NCI-H2029 treated with DMSO at 0.1 percent for 48 hours (cell line): ENCODE measurements at regions not wholly inside any gene's neighbourhood (a gene's known extent, or its start where the extent isn't known, plus 50 kb on each side); places are given as distances from the start of the nearest gene placed in this dataset.
"Not testable (repeated sequence)": the region's sequence is repeated elsewhere in the genome, so short reads cannot be mapped to it uniquely, and the experiment has no call there.

Source experiments
- DNase-seq: peaks from one replicate; lab custom pipeline; 2025; lab: John Stamatoyannopoulos, UW

DNA sequence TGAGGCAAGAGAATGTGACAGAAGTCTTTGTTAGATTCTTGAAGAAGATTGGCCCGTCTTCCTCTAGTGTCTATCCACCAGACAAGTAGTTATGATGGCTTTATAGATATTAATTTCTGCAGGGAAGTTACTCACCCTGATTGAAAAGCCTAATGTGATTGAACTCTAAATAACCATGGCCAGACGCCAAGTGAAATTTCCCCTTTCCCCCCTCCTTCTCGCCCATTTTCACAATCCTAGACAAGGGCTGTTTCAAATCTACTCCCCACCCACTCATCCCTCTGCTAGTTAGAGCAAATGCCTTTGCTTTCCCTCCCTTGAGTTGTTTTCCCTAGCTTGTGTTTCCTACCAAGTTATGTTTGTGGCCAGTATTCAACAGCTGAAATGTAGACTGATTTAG lies 182.5 kb downstream of the TMEM167A start:
- DNase-seq, result no peak

DNA sequence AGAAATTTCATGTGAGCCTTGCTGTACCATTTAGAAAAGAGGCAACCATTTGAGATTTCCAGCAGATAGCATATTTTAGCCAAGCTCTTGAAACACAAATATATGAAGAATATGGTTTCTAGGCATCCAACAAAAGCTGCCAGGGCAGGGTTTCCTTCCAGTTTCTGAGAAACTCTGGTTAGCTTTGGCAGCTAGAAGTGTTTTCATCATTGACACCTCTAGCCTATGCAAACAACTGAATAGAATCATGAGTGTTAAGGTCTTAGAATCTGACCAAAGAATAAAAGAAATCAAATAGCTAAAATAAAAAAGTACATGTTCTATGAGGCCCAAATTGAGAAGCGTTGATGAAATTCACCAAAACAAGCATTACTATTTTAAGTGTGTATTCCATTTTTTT lies 188.1 kb downstream of the TMEM167A start:
- DNase-seq, result no peak

DNA sequence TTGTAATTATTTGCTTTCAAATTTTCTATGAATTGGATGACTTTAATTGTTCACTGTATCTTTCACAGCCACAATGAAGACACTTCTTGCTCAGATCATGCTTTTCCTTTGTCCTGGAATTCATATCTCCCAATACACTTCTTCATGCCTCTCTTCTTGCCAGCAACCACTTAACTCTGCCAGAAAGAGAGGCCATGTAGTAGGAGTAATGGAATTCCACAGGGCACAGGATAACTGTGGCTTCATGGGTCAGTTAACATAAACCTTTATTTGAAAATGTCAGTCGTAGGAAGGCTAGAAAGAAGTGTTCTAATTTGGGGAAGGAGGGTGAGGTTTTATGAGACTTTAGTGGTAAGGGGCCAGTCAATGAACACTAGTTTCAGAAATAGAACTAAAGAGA lies 190.3 kb downstream of the TMEM167A start:
- no peak for DNase-seq

DNA sequence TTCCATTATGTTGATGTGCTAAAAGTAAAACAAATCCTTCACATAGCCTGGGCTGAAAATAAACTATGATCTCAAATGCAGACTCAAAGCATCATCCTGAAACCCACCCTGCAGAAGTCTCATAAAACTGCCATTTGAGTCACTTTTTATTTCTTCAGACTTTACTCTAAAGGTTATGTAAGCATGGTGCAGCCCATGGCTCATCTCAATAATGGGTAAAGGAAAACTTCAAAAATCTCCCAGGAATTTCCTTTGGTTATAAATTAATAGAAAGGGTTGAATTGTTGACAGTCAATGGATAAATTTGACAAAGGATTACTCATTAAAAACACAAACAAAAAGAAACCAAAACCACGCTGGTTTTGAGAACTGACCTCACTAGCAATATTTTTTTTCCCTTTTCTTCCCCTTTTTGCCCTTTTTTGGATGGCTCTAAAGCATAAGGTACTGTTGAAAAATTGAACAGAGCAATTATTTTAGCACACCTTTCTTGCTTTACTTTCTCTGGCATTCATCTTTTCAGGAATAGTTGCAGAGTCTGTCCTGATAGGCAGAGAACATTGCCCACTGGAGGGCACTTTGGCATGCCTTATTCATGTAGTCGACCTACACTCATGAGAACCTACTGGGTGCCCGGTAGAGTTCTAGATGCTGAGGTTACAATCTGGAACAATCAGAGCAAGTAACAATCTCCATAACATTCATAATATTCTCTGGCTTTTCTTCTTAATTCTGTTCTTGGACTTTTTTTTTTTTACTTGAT lies 191.4 kb downstream of the TMEM167A start:
- no peak for DNase-seq

DNA sequence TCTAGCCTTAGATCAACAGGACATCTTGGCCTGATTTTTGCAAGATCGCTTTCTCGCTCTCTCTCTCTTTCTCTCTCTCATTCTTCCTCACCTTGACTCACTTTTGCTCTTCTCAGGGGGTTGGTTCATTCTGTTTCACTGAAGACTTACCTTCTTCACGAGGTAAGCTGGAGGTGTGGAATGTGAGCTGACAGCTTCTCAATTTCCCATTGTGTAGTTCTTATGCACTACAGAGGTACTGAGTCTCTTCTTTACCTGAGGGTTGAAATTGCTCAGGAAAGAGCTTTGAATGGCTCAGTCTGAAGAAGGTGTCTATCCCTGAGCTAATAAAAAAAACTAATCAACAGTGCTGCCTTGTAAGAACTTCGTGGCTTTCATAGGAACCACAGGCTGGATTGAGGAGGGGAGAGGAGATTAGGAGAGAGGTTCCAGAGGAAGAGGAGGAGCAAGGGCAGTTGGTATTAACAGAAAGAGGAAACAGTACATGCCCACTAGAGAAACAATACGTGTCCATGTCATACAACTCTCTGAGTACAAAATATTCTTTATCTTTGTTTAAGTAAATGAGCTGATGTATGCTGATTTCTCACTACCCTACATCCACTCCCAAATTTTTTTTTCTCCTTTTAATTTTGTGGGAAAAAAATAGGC lies 192.2 kb downstream of the TMEM167A start:
- DNase-seq, result no peak

DNA sequence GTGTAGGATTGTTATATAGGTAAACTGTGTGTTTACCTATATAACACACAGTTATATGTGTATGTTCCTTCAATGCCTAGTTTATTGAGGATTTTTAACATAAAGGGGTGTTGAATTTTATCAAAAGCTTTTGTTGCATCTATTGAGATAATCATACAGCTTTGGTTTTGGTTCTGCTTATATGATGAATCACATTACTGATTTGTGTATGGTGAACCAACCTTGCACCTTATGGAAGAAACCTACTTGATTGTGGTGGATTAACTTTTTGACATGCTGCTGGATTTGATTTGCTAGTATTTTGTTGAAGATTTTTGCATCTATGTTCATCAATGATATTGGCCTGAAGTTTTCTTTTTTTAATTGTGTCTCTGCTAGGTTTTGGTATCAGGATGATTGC lies 194.9 kb downstream of the TMEM167A start:
- DNase-seq, result no peak

DNA sequence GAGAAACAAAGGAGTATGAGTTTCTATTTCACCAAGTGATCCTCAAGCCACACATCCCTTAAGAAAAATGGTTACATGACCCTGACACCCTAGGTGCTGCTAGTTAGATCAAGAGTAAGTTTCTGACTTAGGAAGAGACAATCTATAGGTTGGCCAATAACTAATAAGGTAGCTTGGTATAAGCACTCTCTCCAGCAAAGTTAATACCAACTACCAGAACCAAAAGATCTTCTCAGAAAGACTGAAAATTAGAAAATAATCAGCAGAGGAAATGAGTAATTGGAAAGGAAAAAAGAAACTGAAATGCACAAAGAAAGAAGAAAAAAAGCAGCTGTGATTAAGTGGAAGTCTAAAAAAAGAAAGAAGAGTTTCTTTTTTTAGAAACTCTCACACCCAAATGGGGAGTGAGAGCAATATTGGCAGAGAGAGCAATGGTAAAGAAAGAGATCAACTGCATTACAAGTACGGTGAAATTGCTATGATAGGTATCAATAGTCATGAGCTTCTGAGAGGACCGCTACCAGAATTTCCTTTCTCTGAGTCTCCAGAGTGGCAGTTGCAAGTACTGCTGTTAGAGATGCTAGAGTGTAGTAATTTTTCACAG lies 195.5 kb downstream of the TMEM167A start:
- no peak for DNase-seq

DNA sequence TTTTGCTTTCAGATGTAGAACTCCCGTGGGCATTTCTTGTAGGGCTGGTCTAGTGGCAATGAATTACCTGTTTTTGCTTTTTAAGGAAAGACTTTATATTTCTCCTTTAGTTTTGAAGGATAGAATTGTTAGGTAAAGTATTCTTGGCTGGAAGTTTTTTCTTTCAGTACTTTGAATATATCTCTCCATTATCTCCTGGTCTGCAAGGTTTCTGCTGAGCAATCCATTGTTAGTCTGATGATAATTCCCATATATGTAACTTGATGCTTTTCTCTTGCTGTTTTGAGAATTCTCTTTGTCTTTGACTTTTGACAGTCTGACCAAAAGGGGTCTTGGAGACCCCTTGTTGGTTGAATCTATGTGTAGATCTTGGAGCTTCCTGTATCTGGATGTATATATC lies 198.1 kb downstream of the TMEM167A start:
- no peak for DNase-seq

DNA sequence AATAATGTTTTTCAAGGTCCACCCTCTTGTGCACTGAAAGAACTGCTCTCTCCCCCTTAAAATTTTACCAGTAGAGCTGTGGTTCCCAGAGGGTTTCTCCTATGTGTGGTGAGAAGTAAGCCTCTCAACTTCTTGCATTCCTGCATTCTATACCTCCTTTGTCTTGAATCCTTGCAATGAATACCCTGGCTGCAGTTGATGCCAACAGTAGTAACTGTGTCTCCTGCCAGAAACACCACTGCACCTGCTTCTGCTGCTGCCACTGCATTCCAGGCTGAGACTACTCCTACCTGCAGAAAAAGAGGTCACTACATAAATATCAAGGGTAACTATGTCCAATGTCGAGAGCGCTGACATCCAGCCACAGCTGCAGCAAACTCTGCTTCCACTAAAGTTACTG lies 203.7 kb downstream of the TMEM167A start:
- DNase-seq, result no peak

DNA sequence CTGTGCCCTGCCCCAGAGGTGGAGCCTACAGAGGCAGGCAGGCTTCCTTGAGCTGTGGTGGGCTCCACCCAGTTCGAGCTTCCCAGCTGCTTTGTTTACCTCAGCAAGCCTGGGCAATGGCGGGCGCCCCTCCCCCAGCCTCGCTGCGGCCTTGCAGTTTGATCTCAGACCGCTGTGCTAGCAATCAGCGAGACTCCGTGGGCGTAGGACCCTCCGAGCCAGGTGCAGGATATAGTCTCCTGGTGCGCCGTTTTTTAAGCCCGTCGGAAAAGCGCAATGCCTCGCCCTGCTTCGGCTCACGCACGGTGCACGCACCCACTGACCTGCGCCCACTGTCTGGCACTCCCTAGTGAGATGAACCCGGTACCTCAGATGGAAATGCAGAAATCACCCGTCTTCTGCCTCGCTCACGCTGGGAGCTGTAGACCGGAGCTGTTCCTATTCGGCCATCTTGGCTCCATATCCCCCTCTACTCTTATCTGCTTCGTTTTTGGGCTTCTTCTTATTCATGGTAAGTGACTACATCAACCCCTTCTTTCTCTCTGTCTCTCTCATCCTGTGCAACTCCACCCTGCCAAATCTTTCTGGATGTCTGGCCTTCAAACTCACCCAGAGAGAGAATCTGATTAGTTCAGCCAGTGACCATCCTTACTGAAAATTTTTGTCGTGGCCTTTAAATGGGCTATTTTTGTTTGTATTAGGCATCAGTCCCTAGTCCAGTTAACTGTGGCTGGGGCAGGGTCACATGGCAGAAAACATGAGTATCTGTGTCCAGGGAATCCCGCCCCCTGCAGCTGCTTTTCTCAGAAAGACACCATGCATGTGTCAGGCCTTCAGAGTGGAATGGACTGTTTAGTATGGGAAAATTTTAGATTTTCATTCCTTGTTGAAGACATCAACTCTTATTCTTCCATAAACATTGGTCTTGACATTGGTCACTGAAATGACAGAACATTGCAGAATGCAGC lies 204.6 kb downstream of the TMEM167A start:
- not testable (repeated sequence) for DNase-seq

DNA sequence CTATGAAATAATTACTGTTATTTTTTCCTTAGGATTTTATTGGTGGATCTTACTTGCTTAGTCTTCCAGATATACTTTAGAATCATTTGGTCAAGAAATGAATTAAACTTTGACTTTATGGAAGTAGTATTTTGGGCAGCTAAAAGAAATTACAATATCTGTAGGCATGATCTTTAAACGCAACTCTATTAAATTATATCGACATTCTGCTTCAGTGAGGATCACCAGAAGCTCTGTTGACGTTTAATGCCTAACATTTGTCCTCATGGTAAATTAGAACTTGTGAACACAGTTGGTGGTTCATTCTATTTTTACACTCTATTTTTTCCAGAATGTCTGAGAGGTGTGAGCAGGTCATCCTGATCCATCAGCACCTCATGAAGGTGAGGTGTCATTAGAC lies 211.6 kb downstream of the TMEM167A start:
- DNase-seq, result no peak

DNA sequence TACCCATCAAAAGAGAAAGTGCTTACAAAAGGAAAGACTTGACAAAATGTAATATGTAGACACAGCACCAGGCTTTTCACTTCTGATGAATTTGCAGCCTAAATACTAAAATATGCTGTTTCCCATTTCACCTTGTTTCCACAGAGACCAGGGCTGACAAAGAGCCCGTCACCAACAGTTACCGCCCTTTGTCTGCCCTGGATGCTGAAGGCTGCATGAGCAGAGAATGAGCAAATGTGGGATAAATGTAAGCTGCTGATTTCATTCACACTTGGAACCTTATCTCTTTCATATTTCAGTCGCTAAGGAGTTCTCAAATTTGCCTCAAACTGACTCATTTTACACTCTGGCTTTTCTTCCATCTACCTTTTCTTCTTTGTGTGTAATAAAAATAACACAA lies 213.9 kb downstream of the TMEM167A start:
- DNase-seq, result no peak

DNA sequence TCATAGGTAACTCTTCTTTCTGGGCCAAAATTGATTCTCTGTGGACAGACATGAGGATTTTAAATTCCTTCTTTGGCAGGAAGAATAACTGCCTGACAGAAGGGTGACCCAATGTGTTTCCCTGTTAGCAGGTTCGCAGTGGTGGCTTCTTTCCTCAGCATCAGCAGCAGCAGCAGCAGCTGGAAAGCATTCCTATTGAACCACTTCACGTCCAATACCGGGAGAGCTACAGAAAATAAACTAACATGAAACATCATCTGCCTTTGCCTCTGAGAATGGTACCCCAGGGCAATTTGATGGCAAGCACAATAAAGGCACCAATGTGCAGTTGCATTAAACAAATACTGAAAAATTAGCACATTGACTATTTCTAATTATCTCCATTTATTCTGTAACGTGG lies 214.5 kb downstream of the TMEM167A start:
- DNase-seq, result no peak

DNA sequence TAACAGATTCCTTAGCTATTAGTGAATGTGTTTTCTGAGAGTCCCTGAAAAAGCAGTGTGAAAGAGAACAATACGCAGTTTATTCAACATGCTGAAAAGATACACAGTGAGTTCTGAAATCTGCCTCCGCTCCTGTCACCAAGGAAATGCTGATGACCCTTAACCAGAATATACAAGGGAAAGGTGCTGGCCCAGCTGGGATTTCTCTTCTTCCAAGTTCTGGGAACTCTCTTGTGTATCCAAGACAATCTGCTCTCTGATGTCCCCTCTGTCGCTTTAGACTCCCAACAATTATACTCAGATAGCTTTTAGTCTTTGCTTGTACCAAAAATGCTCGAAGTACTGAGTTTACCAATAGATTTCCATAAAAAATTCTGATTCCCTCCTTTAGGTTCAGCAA lies 214.9 kb downstream of the TMEM167A start:
- no peak for DNase-seq

DNA sequence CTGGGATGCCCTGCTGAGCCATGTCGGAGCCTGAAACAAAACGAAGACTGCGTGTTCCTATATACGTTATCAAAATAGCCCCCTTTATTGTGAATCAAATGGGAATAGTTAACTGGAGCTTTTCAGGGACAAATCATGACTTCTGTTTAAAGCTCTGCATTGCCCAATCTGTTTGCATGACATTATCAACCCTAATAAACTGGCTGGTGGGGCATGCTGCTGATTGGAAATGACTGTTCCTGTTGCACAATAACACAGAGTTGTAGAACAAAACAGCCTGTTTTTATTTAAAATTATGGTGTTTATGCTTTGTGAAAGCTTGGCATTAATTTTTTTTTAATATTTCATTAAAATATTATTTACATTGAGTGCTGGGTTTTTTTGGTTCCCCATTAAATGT lies 215.5 kb downstream of the TMEM167A start:
- DNase-seq, result no peak

DNA sequence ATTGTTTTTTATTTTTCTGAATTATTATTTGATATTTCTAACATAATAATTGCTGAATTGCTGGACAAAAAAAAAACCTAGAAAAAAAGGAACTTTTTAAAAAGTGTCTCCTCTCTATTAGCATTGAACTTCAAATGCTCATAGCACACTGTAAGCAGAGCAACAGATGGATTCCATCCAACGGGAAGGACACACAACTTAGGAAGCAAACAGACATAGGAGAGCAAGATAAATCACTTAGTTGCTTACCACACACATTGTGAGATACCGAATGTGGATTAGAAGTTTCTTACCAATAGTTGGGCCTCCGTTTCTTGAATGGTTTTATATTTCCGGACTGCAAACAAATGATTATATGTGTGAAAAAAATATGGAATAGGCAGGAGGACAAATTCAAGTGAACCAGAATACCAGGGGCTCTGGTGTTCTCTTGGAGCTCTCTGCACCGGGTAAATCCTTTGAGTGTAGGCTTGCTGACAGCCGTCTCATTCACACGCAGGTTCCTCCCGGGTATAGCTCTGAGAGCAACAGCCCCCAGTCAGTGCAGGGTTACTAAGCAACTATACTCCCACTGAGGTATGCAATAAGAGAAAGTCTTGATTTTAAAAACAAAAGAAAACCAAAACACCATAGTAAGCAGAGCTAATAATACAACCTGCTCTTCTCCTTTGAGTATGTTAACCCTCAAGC lies 217.6 kb downstream of the TMEM167A start:
- DNase-seq, result no peak

DNA sequence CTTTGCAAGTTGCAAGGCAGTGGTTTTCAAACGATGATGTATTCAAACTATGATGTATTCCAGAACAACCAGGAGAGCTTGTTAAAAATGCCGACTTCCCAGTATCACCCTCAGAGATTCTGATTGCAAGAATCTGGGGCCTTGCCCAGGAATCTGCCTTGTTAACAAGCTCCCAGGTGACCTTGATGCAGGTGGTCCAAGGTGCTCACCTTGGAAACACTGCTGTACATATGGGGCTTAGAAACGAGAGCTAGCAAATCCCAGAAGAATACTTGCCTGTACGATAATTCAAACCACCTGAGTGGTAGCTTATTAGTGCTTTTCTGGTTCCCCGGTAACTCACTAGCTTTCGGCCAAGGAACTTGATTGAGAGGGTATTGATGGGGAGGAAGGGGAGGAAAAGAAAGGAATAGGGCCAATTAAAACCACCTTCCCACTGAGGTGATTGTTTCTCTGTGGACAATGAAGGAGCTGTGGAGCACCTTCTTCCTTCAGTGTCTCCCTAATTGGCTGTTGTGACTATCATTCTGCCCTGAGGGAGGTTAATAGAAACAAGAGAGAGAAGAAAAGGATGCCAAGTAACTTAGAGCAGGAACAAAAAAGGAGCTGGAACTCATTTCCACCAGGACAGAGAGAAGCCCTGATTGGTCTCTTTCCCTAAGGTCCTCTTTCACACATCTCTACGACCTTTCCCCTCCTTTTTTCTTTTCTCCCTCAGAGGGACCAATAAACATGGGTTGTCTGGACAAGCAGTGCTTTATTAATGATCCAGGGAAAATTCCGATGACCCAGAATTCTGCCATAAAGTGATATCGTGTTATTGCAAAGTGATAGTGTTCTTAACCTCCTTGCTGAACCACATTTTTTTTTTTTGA lies 218.8 kb downstream of the TMEM167A start:
- DNase-seq, result no peak

DNA sequence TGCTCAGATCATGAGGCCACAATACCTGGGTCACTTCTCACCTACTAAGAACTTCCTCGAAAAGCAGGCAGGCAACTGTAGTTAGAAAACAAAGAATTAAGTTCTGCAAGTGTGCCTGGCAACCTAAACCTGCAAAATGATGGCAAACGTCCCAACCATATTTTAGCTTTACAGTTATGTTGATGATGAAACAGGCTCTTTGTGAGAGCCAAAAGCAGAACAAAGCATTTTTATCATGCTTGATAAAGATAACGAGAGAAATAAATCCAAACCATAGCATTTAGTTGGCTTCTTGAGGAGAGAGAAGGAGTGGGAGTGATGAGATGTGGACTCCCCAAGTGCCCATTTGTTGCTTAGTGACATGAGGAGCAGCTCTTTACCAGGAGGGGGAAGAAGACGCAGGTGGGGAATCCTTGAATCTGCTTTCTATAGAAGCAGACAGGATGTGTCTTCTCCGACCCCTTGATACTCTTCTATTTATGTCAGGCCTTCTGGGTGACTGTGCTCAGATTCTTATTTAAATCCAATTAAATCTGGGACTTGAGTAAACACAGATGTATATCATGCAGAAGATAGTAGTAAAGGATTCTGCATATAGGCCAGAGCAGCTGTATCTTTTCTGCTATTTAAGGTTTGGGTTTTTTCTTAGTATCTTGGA lies 221.2 kb downstream of the TMEM167A start:
- DNase-seq, result no peak

DNA sequence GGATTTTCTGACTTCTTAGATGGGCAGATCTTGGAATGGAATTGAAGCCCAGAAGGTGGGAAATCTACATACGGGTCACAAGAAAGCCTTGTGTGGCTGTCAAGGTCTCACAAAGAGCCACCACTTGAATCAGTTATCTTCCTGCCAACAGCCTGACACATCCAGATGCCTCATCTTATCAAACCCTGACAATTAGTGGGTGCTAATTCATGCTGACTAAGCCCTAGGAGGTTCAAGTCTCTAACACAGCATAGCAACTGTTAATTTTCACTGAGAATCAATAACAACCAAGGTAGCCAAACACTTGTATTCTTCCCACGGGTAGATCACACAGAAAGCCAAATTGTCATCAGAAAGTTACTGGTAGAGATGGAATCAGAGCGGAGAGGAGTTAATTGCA lies 222.2 kb downstream of the TMEM167A start:
- DNase-seq, result no peak

DNA sequence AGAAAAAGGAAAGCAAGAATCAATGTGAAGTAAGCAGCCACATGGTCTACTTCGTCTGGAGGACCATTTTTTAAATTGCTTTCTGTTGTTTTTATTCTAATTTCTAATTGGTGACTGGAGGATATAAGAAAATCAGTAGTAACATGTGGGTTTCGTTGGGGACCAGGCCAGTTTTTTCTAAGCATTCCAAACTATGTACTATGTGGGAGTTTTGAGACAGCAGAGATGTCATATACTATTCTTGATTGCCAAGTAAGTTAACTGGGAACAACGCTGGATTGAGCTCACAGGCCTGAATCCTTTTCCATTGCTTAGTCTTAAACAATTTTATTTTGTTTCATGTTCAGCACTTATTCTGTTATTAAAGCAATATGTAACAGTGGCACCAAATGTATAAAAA lies 225.7 kb downstream of the TMEM167A start:
- DNase-seq, result no peak
